Right atrium auricular region (tissue), 2 donors: ENCODE measurements at regions not wholly inside any gene's neighbourhood (a gene's known extent, or its start where the extent isn't known, plus 50 kb on each side); places are given as distances from the start of the nearest gene placed in this dataset.

Experiments
- DNase-seq: peaks from one replicate; pipeline ENCODE4 v3.0.0-alpha.2; 2019; ENCODE audit warnings: low spot score
- H3K27ac ChIP-seq, 2 donors: fragments of 200-600 bp; sonication (generic); 1 replicate in 1 of 2; 2 replicates in 1 of 2; pipeline ENCODE4 v1.5.1; 2016 to 2019
- H3K27me3 ChIP-seq, 2 donors: fragments of 200-600 bp; sonication (generic); one replicate each; pipeline versions ENCODE4 v1.5.1 to v1.6.0; 2017 to 2019
- H3K36me3 ChIP-seq: fragments of 200-600 bp; sonication (generic); one replicate; pipeline ENCODE4 v1.5.1; 2016
- H3K4me1 ChIP-seq, 2 donors: fragments of 200-600 bp; sonication (generic); one replicate each; pipeline versions ENCODE4 v1.5.1 to v1.6.0; 2017 to 2019
- H3K4me3 ChIP-seq, 2 donors: fragments of 200-600 bp; sonication (generic); 1 replicate in 1 of 2; 2 replicates in 1 of 2; pipeline ENCODE4 v1.5.1; 2017 to 2019; ENCODE audit warnings: mild to moderate bottlenecking in 1 of 2, moderate library complexity in 1 of 2
- H3K9me3 ChIP-seq, 2 donors: fragments of 200-600 bp; sonication (generic); one replicate each; pipeline ENCODE4 v1.5.1; 2019
- CTCF ChIP-seq, 2 donors: fragments of 200-600 bp; sonication (generic); IDR thresholded peaks; one replicate each; pipeline ENCODE4 v1.5.1; 2019; ENCODE audit warnings: antibody characterized with exemption in 2 of 2

GRCh38 chr3:165624761-165625160 lies 212.5 kb downstream of the BCHE start:
- TF ChIP-seq CTCF (IDR thresholded peaks at IDR 0.05) = no peak
- no peak overlapping the region for H3K4me3 ChIP-seq
- H3K4me1 ChIP-seq = no peaks in the 10 kb centered on the region
- peaks cover 0 to 13% of the 10 kb centered on the region in 2 donors for H3K9me3 ChIP-seq
- H3K27me3 ChIP-seq = no peaks in the 10 kb centered on the region
- H3K36me3 ChIP-seq = no peaks in the 10 kb centered on the region
- H3K27ac ChIP-seq = no peak overlapping the region
- no peak for DNase-seq

- no peaks in the 10 kb centered on the region for H3K36me3 ChIP-seq
- no peaks in the 10 kb centered on the region for H3K27me3 ChIP-seq
- DNase-seq = no peak
- no peak overlapping the region for H3K4me3 ChIP-seq
- no peak overlapping the region for H3K27ac ChIP-seq
- peaks cover 0 to 13% of the 10 kb centered on the region in 2 donors for H3K9me3 ChIP-seq
- TF ChIP-seq CTCF (IDR thresholded peaks at IDR 0.05) = no peak
- no peaks in the 10 kb centered on the region for H3K4me1 ChIP-seq
These were observed 214.9 kb downstream of the BCHE start for GRCh38 chr3:165622356-165622755.

GRCh38 chr3:165619069-165619468 lies 218.2 kb downstream of the BCHE start:
- H3K4me1 ChIP-seq = no peaks in the 10 kb centered on the region
- H3K9me3 ChIP-seq = peaks cover 0 to 13% of the 10 kb centered on the region in 2 donors
- no peak for TF ChIP-seq CTCF (IDR thresholded peaks at IDR 0.05)
- no peaks in the 10 kb centered on the region for H3K36me3 ChIP-seq
- H3K27me3 ChIP-seq = no peaks in the 10 kb centered on the region
- DNase-seq = no peak
- H3K4me3 ChIP-seq = no peak overlapping the region
- no peak overlapping the region for H3K27ac ChIP-seq

GRCh38 chr3:165617134-165617533 lies 220.1 kb downstream of the BCHE start:
- Histone ChIP-seq H3K27ac (no peak overlapping the region), H3K4me1 (no peaks in the 10 kb centered on the region), H3K36me3 (no peaks in the 10 kb centered on the region), H3K4me3 (no peak overlapping the region), H3K27me3 (no peaks in the 10 kb centered on the region), H3K9me3 (peaks cover 0 to 12% of the 10 kb centered on the region in 2 donors)
- TF ChIP-seq CTCF (IDR thresholded peaks at IDR 0.05) = no peak
- no peak for DNase-seq

GRCh38 chr3:165614337-165614736 lies 222.9 kb downstream of the BCHE start:
- DNase-seq = no peak
- no peak for TF ChIP-seq CTCF (IDR thresholded peaks at IDR 0.05)
- Histone ChIP-seq H3K4me3 (no peak overlapping the region), H3K27me3 (no peaks in the 10 kb centered on the region), H3K9me3 (no peaks in the 10 kb centered on the region), H3K36me3 (no peaks in the 10 kb centered on the region), H3K27ac (no peak overlapping the region), H3K4me1 (no peaks in the 10 kb centered on the region)

GRCh38 chr3:165613014-165613413 lies 224.2 kb downstream of the BCHE start:
- Histone ChIP-seq H3K9me3 (no peaks in the 10 kb centered on the region), H3K27me3 (no peaks in the 10 kb centered on the region), H3K4me1 (no peaks in the 10 kb centered on the region), H3K27ac (no peak overlapping the region), H3K4me3 (no peak overlapping the region), H3K36me3 (no peaks in the 10 kb centered on the region)
- no peak for TF ChIP-seq CTCF (IDR thresholded peaks at IDR 0.05)
- DNase-seq = no peak
